Astrocyte of the spinal cord (primary cell): ENCODE measurements at regions not wholly inside any gene's neighbourhood (a gene's known extent, or its start where the extent isn't known, plus 50 kb on each side); places are given as distances from the start of the nearest gene placed in this dataset.

Source experiments
- DNase-seq: peaks from one replicate; pipeline ENCODE4 v3.0.0; 2011; ENCODE audit warnings: low read depth, low spot score
- H3K4me3 ChIP-seq: 2 replicates; pipeline ENCODE4 v1.5.1; 2011; ENCODE audit warnings: low read depth, mild to moderate bottlenecking, low read length, moderate library complexity
- in situ Hi-C: cut with HindIII; loops from 2 replicates; pipeline ENCODE4 v1.10.0; 2017; ENCODE audit warnings: low sequenced_read_pairs
- TF ChIP-seq, protein P1 (sequence below): IDR thresholded peaks from 2 replicates; pipeline ENCODE4 v1.5.1; 2012; ENCODE audit warnings: low read depth, mild to moderate bottlenecking, low read length, inconsistent platforms

DNA sequence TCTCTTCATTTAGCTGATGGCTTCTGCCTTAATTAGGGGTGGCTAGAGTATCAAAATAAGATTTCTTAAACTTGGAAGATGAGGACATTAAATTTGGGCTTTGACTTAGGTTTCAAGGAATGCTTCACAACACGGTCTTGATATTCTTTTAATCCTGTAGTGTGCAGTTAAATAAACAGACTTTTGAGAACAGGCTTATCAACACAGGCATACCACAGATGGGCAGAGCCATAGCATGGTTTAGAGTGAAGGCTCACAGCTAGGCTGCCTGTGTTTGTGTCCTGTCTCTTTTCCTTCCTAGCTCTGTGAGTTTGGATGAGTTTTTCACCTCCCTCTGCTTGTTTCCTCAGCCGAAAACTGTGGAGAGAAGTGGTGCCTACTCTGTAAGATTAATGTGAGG is 102.3 kb upstream of the IPO9 start:
- DNase-seq: no peak
- in situ Hi-C loops: no loop called here
- TF ChIP-seq, protein P1, sequence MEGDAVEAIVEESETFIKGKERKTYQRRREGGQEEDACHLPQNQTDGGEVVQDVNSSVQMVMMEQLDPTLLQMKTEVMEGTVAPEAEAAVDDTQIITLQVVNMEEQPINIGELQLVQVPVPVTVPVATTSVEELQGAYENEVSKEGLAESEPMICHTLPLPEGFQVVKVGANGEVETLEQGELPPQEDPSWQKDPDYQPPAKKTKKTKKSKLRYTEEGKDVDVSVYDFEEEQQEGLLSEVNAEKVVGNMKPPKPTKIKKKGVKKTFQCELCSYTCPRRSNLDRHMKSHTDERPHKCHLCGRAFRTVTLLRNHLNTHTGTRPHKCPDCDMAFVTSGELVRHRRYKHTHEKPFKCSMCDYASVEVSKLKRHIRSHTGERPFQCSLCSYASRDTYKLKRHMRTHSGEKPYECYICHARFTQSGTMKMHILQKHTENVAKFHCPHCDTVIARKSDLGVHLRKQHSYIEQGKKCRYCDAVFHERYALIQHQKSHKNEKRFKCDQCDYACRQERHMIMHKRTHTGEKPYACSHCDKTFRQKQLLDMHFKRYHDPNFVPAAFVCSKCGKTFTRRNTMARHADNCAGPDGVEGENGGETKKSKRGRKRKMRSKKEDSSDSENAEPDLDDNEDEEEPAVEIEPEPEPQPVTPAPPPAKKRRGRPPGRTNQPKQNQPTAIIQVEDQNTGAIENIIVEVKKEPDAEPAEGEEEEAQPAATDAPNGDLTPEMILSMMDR: no peak
- no peak overlapping the region for H3K4me3 ChIP-seq

DNA sequence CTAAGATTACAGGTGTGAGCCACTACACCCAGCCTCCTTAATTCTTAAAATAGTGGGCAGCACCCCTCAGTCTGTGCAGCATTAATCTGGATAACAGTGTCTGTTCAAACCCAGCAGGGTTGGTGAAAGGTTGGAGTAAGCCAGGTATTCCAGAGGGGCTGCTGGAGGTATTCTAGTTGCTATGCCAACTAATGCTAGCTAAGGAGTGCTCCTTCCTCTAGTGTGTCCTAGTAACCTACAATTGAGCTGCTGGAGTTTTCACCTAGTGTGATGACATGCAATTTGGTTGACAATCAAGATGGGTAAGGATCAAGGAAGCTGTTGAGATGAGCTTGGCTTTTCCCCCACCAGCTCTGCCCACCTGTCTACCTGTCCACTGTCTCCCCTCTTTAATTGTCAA is 100.2 kb upstream of the IPO9 start:
- in situ Hi-C loops: no loop called here
- no peak overlapping the region for H3K4me3 ChIP-seq
- TF ChIP-seq, protein P1: no peak
- DNase-seq: no peak

DNA sequence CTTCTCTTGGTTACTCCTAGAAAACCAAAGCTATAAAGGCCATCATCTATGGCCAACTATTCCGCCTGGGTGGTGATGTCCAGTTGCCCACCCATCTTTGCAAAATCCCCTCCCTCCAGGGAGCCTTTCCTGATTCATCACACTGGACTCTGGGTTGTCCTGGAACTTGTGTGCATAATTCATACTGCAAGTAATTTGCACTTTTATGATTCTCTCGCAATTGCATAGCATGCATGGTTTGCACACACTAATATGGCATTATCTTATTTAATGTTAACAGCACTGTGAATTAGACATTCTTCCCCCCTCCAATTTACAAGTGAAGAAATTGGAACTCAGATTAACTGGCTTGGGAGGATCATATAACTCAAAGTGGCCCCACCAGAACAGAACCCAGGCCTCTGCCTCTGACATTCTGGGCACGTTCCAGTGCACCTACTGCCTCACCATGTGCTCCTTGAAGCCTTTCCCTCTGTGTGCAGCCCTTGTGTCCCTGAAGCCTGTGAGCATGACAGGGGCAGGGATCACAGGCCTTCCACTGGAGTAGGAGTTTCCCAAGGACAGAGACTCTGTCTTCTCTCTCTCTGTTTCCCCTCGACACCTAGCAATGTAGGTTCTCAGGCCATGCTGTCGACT is 98.9 kb upstream of the IPO9 start:
- in situ Hi-C loops: no loop called here

DNA sequence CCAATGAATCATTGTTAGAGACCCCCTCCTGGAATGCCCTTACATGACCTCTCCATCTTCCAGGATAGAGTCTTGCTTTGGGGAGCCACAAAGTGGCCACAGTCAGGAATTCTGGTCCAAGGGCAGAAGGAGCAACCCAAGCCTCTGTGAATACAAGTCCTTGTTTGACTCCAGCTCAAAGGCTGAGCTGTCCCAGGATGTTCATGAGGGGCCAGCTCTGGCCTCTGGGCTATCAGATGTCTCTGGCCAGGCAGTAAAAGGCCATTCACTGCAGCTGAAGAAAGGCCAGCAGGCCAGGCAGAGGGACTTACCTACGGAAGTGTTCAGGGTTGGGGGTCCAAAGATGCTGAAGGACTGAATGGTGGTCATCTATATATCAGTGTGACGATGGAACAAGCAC is 98.3 kb upstream of the IPO9 start:
- in situ Hi-C loops: no loop called here
- DNase-seq: no peak
- TF ChIP-seq, protein P1: no peak
- no peak overlapping the region for H3K4me3 ChIP-seq

More for the DNA sequence above, 98.9 kb upstream of the IPO9 start:
- TF ChIP-seq, protein P1: no peak
- DNase-seq: no peak
- H3K4me3 ChIP-seq: no peak overlapping the region

DNA sequence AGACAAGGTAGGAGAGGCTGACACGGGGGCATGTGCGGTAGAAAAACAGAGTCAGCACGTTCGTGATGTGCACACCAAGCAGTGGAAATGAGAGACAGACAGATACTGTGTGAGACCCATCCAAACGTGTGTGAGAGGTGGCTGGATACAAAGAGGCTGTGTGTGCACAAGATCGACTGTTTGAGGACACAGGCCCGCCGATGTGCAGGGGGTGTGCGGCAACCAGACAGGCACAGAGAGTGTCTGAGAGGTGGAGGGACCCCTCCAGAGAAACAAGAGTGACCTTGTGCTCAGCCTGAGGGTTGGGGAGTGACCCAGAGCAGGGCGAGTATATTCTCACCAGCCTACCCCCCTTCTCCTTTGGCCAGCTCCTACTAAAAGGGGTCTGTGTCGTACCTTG is 97.8 kb upstream of the IPO9 start:
- no peak for DNase-seq
- H3K4me3 ChIP-seq: no peak overlapping the region
- TF ChIP-seq, protein P1: no peak
- in situ Hi-C loops: no loop called here

DNA sequence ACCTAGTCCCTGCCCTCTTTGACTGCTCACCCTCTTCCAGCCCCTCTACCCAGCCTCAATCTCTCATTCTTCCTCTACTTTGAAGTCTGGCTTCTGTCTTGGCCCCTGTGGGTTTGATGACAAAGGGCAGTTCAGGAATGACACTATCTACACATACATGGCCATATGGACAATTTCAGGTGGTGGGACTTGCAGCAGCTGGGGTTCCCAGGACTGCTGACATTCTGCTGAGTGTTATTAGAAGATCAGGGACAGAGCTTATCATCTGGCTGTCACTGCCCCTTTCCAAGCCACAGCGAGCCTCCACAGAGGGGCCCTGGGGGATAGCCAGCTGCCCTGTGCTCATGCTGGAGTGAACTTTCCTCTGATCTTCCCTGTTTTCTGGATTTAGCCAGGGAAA is 97.4 kb upstream of the IPO9 start:
- in situ Hi-C loops: no loop called here
- no peak overlapping the region for H3K4me3 ChIP-seq
- TF ChIP-seq, protein P1: no peak
- no peak for DNase-seq
